K562 (cell line): ENCODE measurements at regions not wholly inside any gene's neighbourhood (a gene's known extent, or its start where the extent isn't known, plus 50 kb on each side); places are given as distances from the start of the nearest gene placed in this dataset.

ENCODE experiments used
- POLR2G ChIP-seq: fragments of 200-400 bp; formaldehyde crosslinking; IDR thresholded peaks from 2 replicates; pipeline ENCODE4 v1.6.1; 2017; ENCODE audit warnings: low read depth, mild to moderate bottlenecking, antibody characterized with exemption, low read length, moderate library complexity
- ZNF551 ChIP-seq: fragments of 250-450 bp; sonication (Bioruptor Pico); IDR thresholded peaks from 2 replicates; pipeline ENCODE4 v1.5.0; 2021; ENCODE audit warnings: mild to moderate bottlenecking, moderate library complexity

DNA sequence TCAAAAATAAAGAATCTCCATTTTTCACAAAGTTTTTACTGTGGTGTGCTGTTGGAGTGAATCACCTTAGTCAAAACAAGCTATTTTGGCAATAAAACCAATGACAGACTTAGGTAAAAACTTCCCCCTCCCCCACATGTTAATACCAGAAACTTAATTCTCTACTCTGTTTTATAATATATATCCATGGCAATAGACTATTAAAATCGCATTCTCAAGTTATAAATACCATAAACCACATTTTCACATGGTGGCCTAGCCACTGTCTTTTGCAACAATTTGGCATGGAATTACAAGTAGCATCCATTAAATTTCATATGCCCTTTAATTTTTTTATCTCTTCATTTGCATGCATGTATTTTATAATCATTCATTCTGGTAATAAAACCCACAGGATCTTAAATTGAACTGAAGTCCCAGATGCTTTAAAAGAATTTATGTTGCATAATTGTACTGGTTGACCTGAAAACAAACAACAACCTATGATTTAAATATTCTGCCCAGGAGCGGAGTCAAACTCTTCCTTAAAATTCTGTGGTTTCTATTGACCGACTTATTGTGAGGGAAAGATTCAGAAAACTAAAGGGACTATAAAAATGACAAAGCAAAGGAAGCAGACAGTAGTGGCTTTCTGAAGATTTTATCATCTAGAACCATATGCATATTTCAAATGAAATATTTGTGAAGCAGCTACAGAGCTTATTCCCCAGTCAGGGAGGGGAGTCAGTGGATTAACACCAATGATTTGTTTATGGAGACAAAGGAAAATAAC lies 229.0 kb upstream of the TBL1XR1 start:
- no peak for TF ChIP-seq POLR2G
- TF ChIP-seq ZNF551 (CRISPR knock-in tag) = no peak
